RWPE2 (cell line): ENCODE measurements at regions not wholly inside any gene's neighbourhood (a gene's known extent, or its start where the extent isn't known, plus 50 kb on each side); places are given as distances from the start of the nearest gene placed in this dataset.

ENCODE experiments used
- ATAC-seq: fragments of 200-7000 bp; cut with Tn5 transposase; 3 replicates; pipeline ENCODE4 v1.9.1; 2021; ENCODE audit warnings: low read depth
- DNase-seq: peaks from one replicate; pipeline ENCODE4 v3.0.0-alpha.2; 2020; ENCODE audit warnings: low spot score
- H3K27ac ChIP-seq: fragments of 450-650 bp; 2 replicates; pipeline ENCODE4 v1.5.1; 2017; ENCODE audit warnings: mild to moderate bottlenecking; ENCODE audit not compliant: poor library complexity, severe bottlenecking
- H3K27me3 ChIP-seq: fragments of 250-450 bp; sonication (Bioruptor Pico); 2 replicates; pipeline ENCODE4 v1.5.1; 2021; ENCODE audit warnings: mild to moderate bottlenecking, moderate library complexity; ENCODE audit not compliant: insufficient read depth, poor library complexity, severe bottlenecking
- H3K36me3 ChIP-seq: fragments of 250-450 bp; sonication (Bioruptor Pico); 2 replicates; pipeline ENCODE4 v1.5.1; 2020; ENCODE audit warnings: low read depth, mild to moderate bottlenecking, moderate library complexity
- H3K4me1 ChIP-seq: fragments of 250-450 bp; sonication (Bioruptor Pico); 2 replicates; pipeline ENCODE4 v1.5.1; 2021; ENCODE audit warnings: mild to moderate bottlenecking, moderate library complexity; ENCODE audit not compliant: insufficient read depth, poor library complexity, severe bottlenecking
- H3K4me3 ChIP-seq: fragments of 250-450 bp; sonication (Bioruptor Pico); 2 replicates; pipeline ENCODE4 v1.5.1; 2021; ENCODE audit warnings: mild to moderate bottlenecking, moderate library complexity; ENCODE audit not compliant: severe bottlenecking
- H3K9me3 ChIP-seq: fragments of 250-450 bp; sonication (Bioruptor Pico); 2 replicates; pipeline ENCODE4 v1.5.1; 2021; ENCODE audit warnings: mild to moderate bottlenecking, moderate library complexity; ENCODE audit not compliant: severe bottlenecking
- TF ChIP-seq, protein P1 (sequence below): fragments of 450-650 bp; IDR thresholded peaks from one replicate; pipeline ENCODE4 v1.5.1; 2017; ENCODE audit warnings: mild to moderate bottlenecking, moderate library complexity; ENCODE audit not compliant: poor library complexity, severe bottlenecking

- no peaks in the 10 kb centered on the region for H3K36me3 ChIP-seq
- H3K27ac ChIP-seq, result peak overlapping the region; percentile 75
- no peaks in the 10 kb centered on the region for H3K9me3 ChIP-seq
- no peak for DNase-seq
- H3K4me3 ChIP-seq, result no peak overlapping the region
- TF ChIP-seq, protein P1, sequence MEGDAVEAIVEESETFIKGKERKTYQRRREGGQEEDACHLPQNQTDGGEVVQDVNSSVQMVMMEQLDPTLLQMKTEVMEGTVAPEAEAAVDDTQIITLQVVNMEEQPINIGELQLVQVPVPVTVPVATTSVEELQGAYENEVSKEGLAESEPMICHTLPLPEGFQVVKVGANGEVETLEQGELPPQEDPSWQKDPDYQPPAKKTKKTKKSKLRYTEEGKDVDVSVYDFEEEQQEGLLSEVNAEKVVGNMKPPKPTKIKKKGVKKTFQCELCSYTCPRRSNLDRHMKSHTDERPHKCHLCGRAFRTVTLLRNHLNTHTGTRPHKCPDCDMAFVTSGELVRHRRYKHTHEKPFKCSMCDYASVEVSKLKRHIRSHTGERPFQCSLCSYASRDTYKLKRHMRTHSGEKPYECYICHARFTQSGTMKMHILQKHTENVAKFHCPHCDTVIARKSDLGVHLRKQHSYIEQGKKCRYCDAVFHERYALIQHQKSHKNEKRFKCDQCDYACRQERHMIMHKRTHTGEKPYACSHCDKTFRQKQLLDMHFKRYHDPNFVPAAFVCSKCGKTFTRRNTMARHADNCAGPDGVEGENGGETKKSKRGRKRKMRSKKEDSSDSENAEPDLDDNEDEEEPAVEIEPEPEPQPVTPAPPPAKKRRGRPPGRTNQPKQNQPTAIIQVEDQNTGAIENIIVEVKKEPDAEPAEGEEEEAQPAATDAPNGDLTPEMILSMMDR, result no peak
- H3K4me1 ChIP-seq, result peaks cover 22% of the 10 kb centered on the region
- peak; percentile 66 for ATAC-seq
- no peaks in the 10 kb centered on the region for H3K27me3 ChIP-seq
Measured at GRCh38 chr2:8119782-8120505, 561.9 kb upstream of the ID2 start.

DNA sequence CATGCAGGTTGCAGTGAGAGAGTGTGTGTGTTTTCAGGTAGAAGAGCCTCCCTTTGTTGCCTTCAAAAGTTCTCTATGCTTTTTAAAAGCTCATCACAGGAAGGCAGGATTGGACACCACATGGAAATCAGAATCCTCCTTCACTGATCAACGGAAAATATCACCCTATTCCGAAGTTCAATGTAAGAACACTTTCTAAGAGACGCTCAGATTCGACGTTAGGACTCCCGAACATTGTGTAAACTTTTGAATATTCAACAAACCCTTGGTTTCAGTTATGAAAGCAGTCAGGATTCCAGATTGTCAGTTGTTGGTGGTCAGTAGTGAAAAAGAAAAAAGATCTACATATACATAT is 561.4 kb upstream of the ID2 start:
- H3K4me3 ChIP-seq, result no peak overlapping the region
- H3K9me3 ChIP-seq, result no peaks in the 10 kb centered on the region
- H3K36me3 ChIP-seq, result no peaks in the 10 kb centered on the region
- ATAC-seq (no peak), DNase-seq (no peak)
- H3K4me1 ChIP-seq, result peaks cover 22% of the 10 kb centered on the region
- TF ChIP-seq, protein P1, result no peak
- peak overlapping the region; percentile 75 for H3K27ac ChIP-seq
- no peaks in the 10 kb centered on the region for H3K27me3 ChIP-seq

GRCh38 chr2:8121022-8121825 is 560.6 kb upstream of the ID2 start:
- DNase-seq (no peak), ATAC-seq (peak; percentile 54)
- H3K4me1 ChIP-seq, result peaks cover 22% of the 10 kb centered on the region
- H3K27me3 ChIP-seq, result no peaks in the 10 kb centered on the region
- H3K27ac ChIP-seq, result peak overlapping the region; percentile 75
- TF ChIP-seq, protein P1, result no peak
- no peaks in the 10 kb centered on the region for H3K36me3 ChIP-seq
- no peaks in the 10 kb centered on the region for H3K9me3 ChIP-seq
- no peak overlapping the region for H3K4me3 ChIP-seq

DNA sequence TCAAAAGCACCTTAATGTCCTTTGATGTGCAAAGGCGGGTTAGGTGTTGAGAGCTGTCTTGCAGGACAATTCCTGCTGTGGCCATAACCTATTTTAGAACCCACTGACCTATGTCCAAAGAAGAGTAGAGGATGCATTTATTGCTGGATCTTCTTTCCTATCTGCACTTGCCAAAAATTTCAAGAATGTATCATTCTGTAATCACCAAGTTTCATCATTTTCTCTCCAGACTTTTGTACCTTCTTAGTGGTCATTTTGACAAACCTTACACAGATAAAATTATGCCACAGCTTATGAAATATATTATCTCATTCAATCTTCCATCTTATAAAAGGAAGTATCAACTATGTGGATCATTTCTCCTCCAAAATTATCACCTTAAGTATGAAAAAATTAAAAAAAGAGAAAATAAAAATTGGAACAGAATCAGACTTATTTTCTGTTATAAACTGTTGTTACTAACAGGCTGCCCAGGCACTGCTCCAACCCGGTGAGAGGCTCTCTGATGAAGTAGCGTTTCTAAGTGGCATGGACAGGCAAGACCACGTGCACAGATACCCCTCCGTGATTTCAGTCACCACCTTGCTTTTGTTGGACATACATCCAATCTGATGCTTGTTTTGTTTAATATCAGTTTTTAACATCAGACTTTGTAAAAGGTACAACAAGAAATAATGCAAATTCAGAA is 559.9 kb upstream of the ID2 start:
- Histone ChIP-seq H3K36me3 (no peaks in the 10 kb centered on the region), H3K27me3 (no peaks in the 10 kb centered on the region), H3K27ac (peak overlapping the region; percentile 75), H3K4me1 (peaks cover 22% of the 10 kb centered on the region), H3K9me3 (no peaks in the 10 kb centered on the region), H3K4me3 (no peak overlapping the region)
- ATAC-seq, result no peak
- TF ChIP-seq, protein P1, result no peak
- DNase-seq, result no peak
